Tibial artery (tissue), 4 donors: ENCODE measurements at regions not wholly inside any gene's neighbourhood (a gene's known extent, or its start where the extent isn't known, plus 50 kb on each side); places are given as distances from the start of the nearest gene placed in this dataset.

Experiments
- DNase-seq, 2 donors: peaks; one replicate each; pipeline ENCODE4 v3.0.0-alpha.2; 2019
- H3K27ac ChIP-seq, 2 donors: fragments of 200-600 bp; sonication (generic) in 1 of 2; 1 replicate in 1 of 2; 2 replicates in 1 of 2; pipeline ENCODE4 v1.5.1; 2018 to 2019; ENCODE audit warnings: mild to moderate bottlenecking in 1 of 2
- H3K27me3 ChIP-seq, 2 donors: fragments of 200-600 bp; sonication (generic) in 1 of 2; one replicate each; pipeline versions ENCODE4 v1.5.1 to v1.6.0; 2016 to 2019
- H3K36me3 ChIP-seq, 3 donors: fragments of 200-600 bp; sonication (generic) in 2 of 3; one replicate each; pipeline ENCODE4 v1.5.1; 2016 to 2019; ENCODE audit warnings: mild to moderate bottlenecking in 2 of 3
- H3K4me1 ChIP-seq, 4 donors: fragments of 200-600 bp; sonication (generic) in 2 of 4; 1 replicate in 3 of 4; 2 replicates in 1 of 4; pipeline ENCODE4 v1.5.1; 2016 to 2019
- H3K4me3 ChIP-seq, 2 donors: fragments of 200-600 bp; sonication (generic) in 1 of 2; 1 replicate in 1 of 2; 2 replicates in 1 of 2; pipeline ENCODE4 v1.5.1; 2018 to 2019; ENCODE audit warnings: mild to moderate bottlenecking in 2 of 2
- H3K9me3 ChIP-seq, 3 donors: fragments of 200-600 bp; sonication (generic) in 1 of 3; one replicate each; pipeline ENCODE4 v1.5.1; 2016 to 2019
- intact Hi-C: fragments of 100-400 bp; cut with DNase I; formaldehyde crosslinking; loops from one replicate; pipeline ENCODE4 v1.15.0; 2023; ENCODE audit warnings: low total_unique reads
- TF ChIP-seq, protein P1 (sequence below), 2 experiments: fragments of 200-600 bp in 1 of 2; fragments of 450-650 bp in 1 of 2; IDR thresholded peaks; one replicate each; pipeline ENCODE4 v1.5.1; 2017 to 2019; ENCODE audit warnings: antibody characterized with exemption in 2 of 2, mild to moderate bottlenecking in 1 of 2, moderate library complexity in 1 of 2

DNA sequence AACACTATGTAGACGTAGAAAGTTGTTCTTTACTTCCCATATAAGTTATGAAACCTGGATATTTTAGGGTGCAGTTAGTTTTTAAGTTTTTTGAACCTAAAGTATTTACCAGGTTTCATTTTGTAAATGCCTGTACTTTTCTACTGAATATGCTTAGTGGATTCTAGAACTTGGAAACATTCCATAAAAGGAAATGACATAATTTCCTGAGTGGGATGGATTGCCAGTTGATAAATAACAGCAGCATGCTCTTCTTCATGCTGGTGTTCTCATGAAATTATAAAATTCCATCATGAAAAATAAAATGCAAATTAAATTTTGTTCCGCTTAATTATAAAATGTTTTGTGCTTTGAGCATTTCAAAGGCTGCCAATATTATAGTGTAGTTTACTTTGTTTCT, 362.2 kb upstream of the PCDH20 start:
- H3K4me3 ChIP-seq, result no peak overlapping the region
- no peak overlapping the region for H3K27ac ChIP-seq
- H3K9me3 ChIP-seq, result no peaks in the 10 kb centered on the region
- intact Hi-C loops, result no loop called here
- TF ChIP-seq, protein P1, sequence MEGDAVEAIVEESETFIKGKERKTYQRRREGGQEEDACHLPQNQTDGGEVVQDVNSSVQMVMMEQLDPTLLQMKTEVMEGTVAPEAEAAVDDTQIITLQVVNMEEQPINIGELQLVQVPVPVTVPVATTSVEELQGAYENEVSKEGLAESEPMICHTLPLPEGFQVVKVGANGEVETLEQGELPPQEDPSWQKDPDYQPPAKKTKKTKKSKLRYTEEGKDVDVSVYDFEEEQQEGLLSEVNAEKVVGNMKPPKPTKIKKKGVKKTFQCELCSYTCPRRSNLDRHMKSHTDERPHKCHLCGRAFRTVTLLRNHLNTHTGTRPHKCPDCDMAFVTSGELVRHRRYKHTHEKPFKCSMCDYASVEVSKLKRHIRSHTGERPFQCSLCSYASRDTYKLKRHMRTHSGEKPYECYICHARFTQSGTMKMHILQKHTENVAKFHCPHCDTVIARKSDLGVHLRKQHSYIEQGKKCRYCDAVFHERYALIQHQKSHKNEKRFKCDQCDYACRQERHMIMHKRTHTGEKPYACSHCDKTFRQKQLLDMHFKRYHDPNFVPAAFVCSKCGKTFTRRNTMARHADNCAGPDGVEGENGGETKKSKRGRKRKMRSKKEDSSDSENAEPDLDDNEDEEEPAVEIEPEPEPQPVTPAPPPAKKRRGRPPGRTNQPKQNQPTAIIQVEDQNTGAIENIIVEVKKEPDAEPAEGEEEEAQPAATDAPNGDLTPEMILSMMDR (IDR thresholded peaks at IDR 0.05), result no peak
- H3K36me3 ChIP-seq, result no peaks in the 10 kb centered on the region
- no peaks in the 10 kb centered on the region for H3K4me1 ChIP-seq
- no peak for DNase-seq
- H3K27me3 ChIP-seq, result no peaks in the 10 kb centered on the region

DNA sequence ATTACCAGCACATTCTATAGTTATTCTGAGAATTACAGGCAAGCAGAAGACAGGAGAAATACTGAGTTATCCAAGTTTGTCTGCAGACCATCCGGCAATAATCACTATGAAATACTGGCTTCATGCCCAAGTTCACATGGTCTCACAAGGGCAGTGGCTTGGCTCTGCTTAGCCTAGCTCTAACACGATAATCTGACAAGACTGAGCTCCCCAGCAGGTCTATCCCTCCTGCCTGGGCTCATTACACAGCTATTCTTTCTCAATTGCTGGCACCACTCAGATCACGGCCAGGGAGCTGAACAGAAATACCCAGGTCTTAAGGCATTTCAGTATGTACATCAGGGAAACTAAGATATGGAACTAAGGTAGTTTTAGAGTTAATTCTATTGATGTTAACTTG, 361.6 kb upstream of the PCDH20 start:
- Histone ChIP-seq H3K27me3 (no peaks in the 10 kb centered on the region), H3K27ac (no peak overlapping the region), H3K36me3 (no peaks in the 10 kb centered on the region), H3K4me1 (no peaks in the 10 kb centered on the region), H3K4me3 (no peak overlapping the region), H3K9me3 (no peaks in the 10 kb centered on the region)
- TF ChIP-seq, protein P1 (IDR thresholded peaks at IDR 0.05), result no peak
- DNase-seq, result no peak
- intact Hi-C loops, result no loop called here

DNA sequence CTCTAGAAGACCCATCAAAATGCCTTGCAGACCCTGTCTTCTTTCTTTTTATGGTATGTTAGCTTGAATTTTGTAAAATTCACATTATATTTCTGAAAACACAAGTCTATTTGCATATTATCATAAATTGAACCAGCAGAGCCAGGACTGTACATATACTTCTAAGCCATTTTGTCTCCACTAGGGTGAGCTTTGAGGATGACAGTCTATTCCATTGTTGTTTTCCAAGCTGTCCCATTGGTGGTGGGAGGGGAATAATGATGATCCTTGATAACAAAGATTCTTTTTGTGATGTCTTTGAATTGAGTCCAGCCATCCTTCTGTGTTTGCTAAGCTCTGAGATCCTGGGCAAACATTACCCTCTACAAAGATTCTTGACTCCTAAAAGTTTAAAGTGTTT, 359.3 kb upstream of the PCDH20 start:
- Histone ChIP-seq H3K27ac (no peak overlapping the region), H3K27me3 (no peaks in the 10 kb centered on the region), H3K4me3 (no peak overlapping the region), H3K9me3 (no peaks in the 10 kb centered on the region), H3K36me3 (no peaks in the 10 kb centered on the region), H3K4me1 (no peaks in the 10 kb centered on the region)
- intact Hi-C loops, result no loop called here
- no peak for DNase-seq
- TF ChIP-seq, protein P1 (IDR thresholded peaks at IDR 0.05), result no peak

DNA sequence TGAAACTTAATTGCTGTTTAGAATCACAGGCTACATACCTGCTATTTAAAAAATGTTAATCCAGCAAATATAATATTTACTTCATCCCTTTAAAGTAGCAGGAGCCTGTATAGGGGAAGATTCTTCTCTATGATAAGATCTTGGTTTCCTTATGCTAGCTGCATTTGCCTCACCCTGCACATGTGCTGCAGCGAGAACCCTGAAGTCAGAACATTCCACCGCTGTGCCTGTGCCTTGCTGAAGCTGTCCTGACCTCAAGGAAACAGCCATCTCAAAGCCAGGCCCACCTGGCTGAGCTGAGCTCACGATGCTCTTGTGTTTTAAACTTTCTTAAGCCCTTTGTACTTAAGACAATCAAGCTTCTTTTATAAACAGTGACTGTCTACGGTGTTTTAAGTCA, 355.0 kb upstream of the PCDH20 start:
- peaks cover 0 to 4% (median 0%) of the 10 kb centered on the region in 3 donors for H3K9me3 ChIP-seq
- no peak overlapping the region for H3K27ac ChIP-seq
- TF ChIP-seq, protein P1 (IDR thresholded peaks at IDR 0.05), result no peak
- no peaks in the 10 kb centered on the region for H3K4me1 ChIP-seq
- H3K4me3 ChIP-seq, result no peak overlapping the region
- no peaks in the 10 kb centered on the region for H3K36me3 ChIP-seq
- intact Hi-C loops, result no loop called here
- H3K27me3 ChIP-seq, result no peaks in the 10 kb centered on the region
- no peak for DNase-seq

DNA sequence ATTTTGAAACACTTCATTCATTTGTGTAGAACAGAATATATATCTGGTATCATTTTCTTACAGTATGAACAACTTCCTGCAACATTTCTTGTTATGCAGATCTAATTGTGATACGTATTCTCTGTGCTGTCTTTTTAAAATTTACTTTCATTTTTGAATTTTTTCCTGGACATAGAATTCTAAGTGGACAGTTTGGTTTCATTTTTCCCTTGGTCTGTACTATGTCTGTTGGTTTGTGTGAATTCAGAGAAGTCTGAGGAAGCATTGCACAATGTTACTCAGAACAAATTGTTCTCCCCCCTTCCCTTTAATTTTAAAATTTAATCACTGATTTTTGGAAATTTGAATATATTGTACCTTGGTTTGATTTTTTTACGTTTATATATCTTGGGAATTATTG, 352.5 kb upstream of the PCDH20 start:
- Histone ChIP-seq H3K27ac (no peak overlapping the region), H3K27me3 (no peaks in the 10 kb centered on the region), H3K4me3 (no peak overlapping the region), H3K4me1 (no peaks in the 10 kb centered on the region), H3K36me3 (no peaks in the 10 kb centered on the region), H3K9me3 (peaks cover 0 to 4% (median 0%) of the 10 kb centered on the region in 3 donors)
- intact Hi-C loops, result no loop called here
- DNase-seq, result no peak
- TF ChIP-seq, protein P1 (IDR thresholded peaks at IDR 0.05), result no peak

DNA sequence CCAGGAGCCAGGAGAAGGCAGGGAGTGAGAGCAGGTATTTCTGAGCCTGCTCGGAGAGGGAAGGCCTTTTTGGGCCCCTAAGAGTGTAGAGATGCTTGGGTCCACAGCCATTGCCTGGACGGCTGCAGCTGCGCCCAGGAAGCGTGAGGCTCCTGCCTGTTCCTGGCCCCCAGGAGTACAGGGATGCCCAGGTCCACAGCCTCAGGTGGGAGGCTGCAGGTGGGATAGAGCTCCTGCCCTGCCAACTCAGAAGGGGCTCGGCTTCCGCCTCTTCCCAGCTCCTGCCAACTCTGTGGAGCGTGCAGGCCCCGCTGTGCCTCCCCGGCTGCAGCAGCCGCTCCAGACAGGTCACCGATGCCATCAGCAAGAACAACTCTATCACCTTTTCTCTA, 351.0 kb upstream of the PCDH20 start:
- Histone ChIP-seq H3K27me3 (no peaks in the 10 kb centered on the region), H3K4me3 (no peak overlapping the region), H3K27ac (no peak overlapping the region), H3K36me3 (no peaks in the 10 kb centered on the region), H3K9me3 (peaks cover 0 to 4% (median 0%) of the 10 kb centered on the region in 3 donors), H3K4me1 (no peaks in the 10 kb centered on the region)
- DNase-seq, result no peak
- TF ChIP-seq, protein P1 (IDR thresholded peaks at IDR 0.05), result no peak
- intact Hi-C loops, result no loop called here
